Neural crest cell (in vitro differentiated cells): ENCODE measurements at regions not wholly inside any gene's neighbourhood (a gene's known extent, or its start where the extent isn't known, plus 50 kb on each side); places are given as distances from the start of the nearest gene placed in this dataset.
A peak's percentile ranks its signal among the peaks of the same experiment; 100 is the strongest.

ENCODE experiments used
- DNase-seq: peaks from one replicate; pipeline ENCODE4 v3.0.0; 2021; ENCODE audit warnings: low read depth, mixed read lengths, low spot score
- H3K27ac Mint-ChIP-seq: one replicate; pipeline ENCODE4 v1.8.0; 2021; ENCODE audit warnings: mild to moderate bottlenecking, mixed read lengths; ENCODE audit not compliant: unreplicated experiment
- H3K27me3 Mint-ChIP-seq: 2 replicates; pipeline ENCODE4 v1.8.0; 2021; ENCODE audit warnings: low read depth, mild to moderate bottlenecking, mixed read lengths
- H3K36me3 Mint-ChIP-seq: 2 replicates; pipeline ENCODE4 v1.8.0; 2021; ENCODE audit warnings: low read depth, mild to moderate bottlenecking, mixed read lengths
- H3K4me1 Mint-ChIP-seq: 2 replicates; pipeline ENCODE4 v1.8.0; 2021; ENCODE audit warnings: mixed read lengths
- H3K4me3 Mint-ChIP-seq: one replicate; pipeline ENCODE4 v1.8.0; 2021; ENCODE audit warnings: mild to moderate bottlenecking, mixed read lengths
- H3K9me3 Mint-ChIP-seq: 2 replicates; pipeline ENCODE4 v1.8.0; 2021; ENCODE audit warnings: mixed read lengths
- CTCF ChIP-seq: fragments of 200-600 bp; sonication (generic); conservative IDR thresholded peaks from 2 replicates; pipeline ENCODE4 v1.5.0; 2021; ENCODE audit warnings: antibody characterized with exemption, mild to moderate bottlenecking

- DNase-seq = no peak
- Mint-ChIP-seq H3K36me3 (no peaks in the 10 kb centered on the region), H3K9me3 (no peaks in the 10 kb centered on the region), H3K4me3 (no peak overlapping the region), H3K27ac (no peak overlapping the region), H3K4me1 (no peaks in the 10 kb centered on the region), H3K27me3 (no peaks in the 10 kb centered on the region)
- TF ChIP-seq CTCF = no peak
Observed at GRCh38 chr18:67200665-67201064, 315.9 kb downstream of the DSEL start.

GRCh38 chr18:67199993-67200617 is 316.4 kb downstream of the DSEL start:
- Mint-ChIP-seq H3K9me3 (no peaks in the 10 kb centered on the region), H3K36me3 (no peaks in the 10 kb centered on the region), H3K27ac (peak overlapping the region; percentile 68), H3K4me1 (peaks cover under 1% of the 10 kb centered on the region), H3K4me3 (no peak overlapping the region), H3K27me3 (no peaks in the 10 kb centered on the region)
- no peak for DNase-seq
- peak; percentile 88 for TF ChIP-seq CTCF

GRCh38 chr18:67194886-67195285 is 321.6 kb downstream of the DSEL start:
- no peak for TF ChIP-seq CTCF
- Mint-ChIP-seq H3K4me1 (peaks cover 4% of the 10 kb centered on the region), H3K4me3 (no peak overlapping the region), H3K9me3 (no peaks in the 10 kb centered on the region), H3K36me3 (no peaks in the 10 kb centered on the region), H3K27me3 (no peaks in the 10 kb centered on the region), H3K27ac (no peak overlapping the region)
- no peak for DNase-seq

- H3K9me3 Mint-ChIP-seq = no peaks in the 10 kb centered on the region
- H3K27ac Mint-ChIP-seq = no peak overlapping the region
- DNase-seq = no peak
- H3K27me3 Mint-ChIP-seq = no peaks in the 10 kb centered on the region
- no peak overlapping the region for H3K4me3 Mint-ChIP-seq
- TF ChIP-seq CTCF = no peak
- peaks cover 4% of the 10 kb centered on the region for H3K4me1 Mint-ChIP-seq
- no peaks in the 10 kb centered on the region for H3K36me3 Mint-ChIP-seq
Observed at GRCh38 chr18:67192535-67192934, 324.0 kb downstream of the DSEL start.

GRCh38 chr18:67183398-67183797 is 333.1 kb downstream of the DSEL start:
- H3K27ac Mint-ChIP-seq = peak overlapping the region; percentile 16
- no peak for TF ChIP-seq CTCF
- no peak for DNase-seq
- no peak overlapping the region for H3K4me3 Mint-ChIP-seq
- no peaks in the 10 kb centered on the region for H3K36me3 Mint-ChIP-seq
- peaks cover 15% of the 10 kb centered on the region for H3K4me1 Mint-ChIP-seq
- H3K9me3 Mint-ChIP-seq = no peaks in the 10 kb centered on the region
- H3K27me3 Mint-ChIP-seq = no peaks in the 10 kb centered on the region
